ENCODE measurements at regions not wholly inside any gene's neighbourhood (a gene's known extent, or its start where the extent isn't known, plus 50 kb on each side); places are given as distances from the start of the nearest gene placed in this dataset.
"Not testable (repeated sequence)": the region's sequence is repeated elsewhere in the genome, so short reads cannot be mapped to it uniquely, and the experiment has no call there.

GRCh38 chr20:47927944-47928343 lies 142.7 kb upstream of the SULF2 start:
- DNase-seq (ENCODE audit: low spot score) = no peak

GRCh38 chr20:47927385-47927851 lies 142.1 kb upstream of the SULF2 start:
- no peak for DNase-seq (ENCODE audit: low spot score)

- no peak for DNase-seq (ENCODE audit: low spot score)
These were observed 141.4 kb upstream of the SULF2 start for GRCh38 chr20:47926731-47927130.

- no peak for DNase-seq (ENCODE audit: low spot score)
These were observed 140.3 kb upstream of the SULF2 start for GRCh38 chr20:47925593-47925992.

GRCh38 chr20:47922269-47922668 lies 137.0 kb upstream of the SULF2 start:
- no peak for DNase-seq (ENCODE audit: low spot score)

GRCh38 chr20:47921829-47922228 lies 136.5 kb upstream of the SULF2 start:
- not testable (repeated sequence) for DNase-seq (ENCODE audit: low spot score)

- DNase-seq (ENCODE audit: low spot score) = no peak
These were observed 136.1 kb upstream of the SULF2 start for GRCh38 chr20:47921408-47921807.

- no peak for DNase-seq (ENCODE audit: low spot score)
These were observed 132.3 kb upstream of the SULF2 start for GRCh38 chr20:47917549-47918070.

GRCh38 chr20:47915495-47915894 lies 130.2 kb upstream of the SULF2 start:
- DNase-seq (ENCODE audit: low spot score) = no peak

GRCh38 chr20:47914792-47915191 lies 129.5 kb upstream of the SULF2 start:
- DNase-seq (ENCODE audit: low spot score) = no peak

- DNase-seq (ENCODE audit: low spot score) = not testable (repeated sequence)
These were observed 127.7 kb upstream of the SULF2 start for GRCh38 chr20:47912786-47913501.

GRCh38 chr20:47912165-47912564 lies 126.9 kb upstream of the SULF2 start:
- not testable (repeated sequence) for DNase-seq (ENCODE audit: low spot score)

GRCh38 chr20:47909696-47910369 lies 124.6 kb upstream of the SULF2 start:
- DNase-seq (ENCODE audit: low spot score) = not testable (repeated sequence)

- not testable (repeated sequence) for DNase-seq (ENCODE audit: low spot score)
These were observed 123.2 kb upstream of the SULF2 start for GRCh38 chr20:47908361-47909035.

GRCh38 chr20:47907951-47908350 lies 122.7 kb upstream of the SULF2 start:
- DNase-seq (ENCODE audit: low spot score) = not testable (repeated sequence)

GRCh38 chr20:47907031-47907675 lies 121.9 kb upstream of the SULF2 start:
- no peak for DNase-seq (ENCODE audit: low spot score)

GRCh38 chr20:47906348-47906660 lies 121.0 kb upstream of the SULF2 start:
- DNase-seq (ENCODE audit: low spot score) = no peak

- no peak for DNase-seq (ENCODE audit: low spot score)
These were observed 120.5 kb upstream of the SULF2 start for GRCh38 chr20:47905628-47906347.

GRCh38 chr20:47903009-47903408 lies 117.7 kb upstream of the SULF2 start:
- not testable (repeated sequence) for DNase-seq (ENCODE audit: low spot score)

- not testable (repeated sequence) for DNase-seq (ENCODE audit: low spot score)
These were observed 114.0 kb upstream of the SULF2 start for GRCh38 chr20:47899313-47899712.

- no peak for DNase-seq (ENCODE audit: low spot score)
These were observed 112.2 kb upstream of the SULF2 start for GRCh38 chr20:47897461-47897860.

GRCh38 chr20:47892681-47893080 lies 107.4 kb upstream of the SULF2 start:
- DNase-seq (ENCODE audit: low spot score) = not testable (repeated sequence)
